Thyroid gland (tissue), 4 donors: ENCODE measurements at regions not wholly inside any gene's neighbourhood (a gene's known extent, or its start where the extent isn't known, plus 50 kb on each side); places are given as distances from the start of the nearest gene placed in this dataset.

Experiments
- CTCF ChIP-seq, 6 experiments: fragments of 200-600 bp in 3 of 6; fragments of 450-650 bp in 3 of 6; sonication (generic) in 3 of 6; IDR thresholded peaks; one replicate each; pipeline ENCODE4 v1.5.1; 2016 to 2019; ENCODE audit warnings: antibody characterized with exemption in 6 of 6, mild to moderate bottlenecking in 2 of 6, inconsistent platforms in 1 of 6, moderate library complexity in 1 of 6
- POLR2A ChIP-seq, 2 donors: fragments of 450-650 bp; IDR thresholded peaks; one replicate each; pipeline ENCODE4 v1.6.1; 2017; ENCODE audit warnings: antibody characterized with exemption in 2 of 2, mild to moderate bottlenecking in 2 of 2, moderate library complexity in 1 of 2

- no peak for TF ChIP-seq CTCF (IDR thresholded peaks at IDR 0.05)
- no peak for TF ChIP-seq POLR2A (IDR thresholded peaks at IDR 0.05)
Observed at GRCh38 chr19:29062475-29063435, 150.2 kb downstream of the UQCRFS1 start.
